ENCODE measurements at regions not wholly inside any gene's neighbourhood (a gene's known extent, or its start where the extent isn't known, plus 50 kb on each side); places are given as distances from the start of the nearest gene placed in this dataset.

DNA sequence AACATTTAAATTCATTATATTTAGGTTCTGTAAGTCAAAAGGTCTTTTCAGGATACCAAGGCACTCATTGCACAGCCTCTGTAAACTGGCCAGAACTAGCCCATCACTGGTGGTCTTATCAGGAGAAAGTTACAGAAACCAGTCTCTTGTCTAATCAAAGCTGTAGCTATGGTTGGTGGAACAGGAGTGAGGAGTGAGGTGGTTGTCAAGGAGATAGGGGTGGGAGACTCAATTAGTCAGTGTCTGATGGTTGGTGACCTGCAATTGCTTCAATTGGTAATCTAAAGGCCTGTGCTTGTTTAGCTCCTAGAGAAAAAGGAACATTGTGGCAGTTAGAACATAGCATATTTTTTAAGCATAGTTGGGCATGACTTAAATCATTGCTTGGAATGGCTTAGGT is 458.6 kb upstream of the CDH2 start:
- DNase-seq: no peak

DNA sequence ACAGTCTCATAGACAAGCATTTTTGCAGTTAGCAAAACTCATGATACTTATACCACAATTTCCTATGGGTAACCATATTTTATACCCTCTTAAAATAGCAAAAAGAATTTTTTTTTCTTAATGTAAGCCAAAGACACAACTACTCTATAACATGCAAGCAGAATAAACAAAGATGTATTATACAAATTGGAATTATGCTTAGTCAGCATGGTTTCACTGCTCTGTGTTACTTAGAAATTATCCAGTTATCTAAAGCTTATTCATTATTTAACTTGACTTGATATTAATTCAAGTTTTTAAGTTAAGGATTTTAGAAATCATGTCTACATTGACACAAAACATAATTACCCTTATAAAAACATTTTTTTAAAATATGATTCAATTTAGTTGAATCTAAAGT is 449.8 kb upstream of the CDH2 start:
- peak; percentile 12 for DNase-seq

DNA sequence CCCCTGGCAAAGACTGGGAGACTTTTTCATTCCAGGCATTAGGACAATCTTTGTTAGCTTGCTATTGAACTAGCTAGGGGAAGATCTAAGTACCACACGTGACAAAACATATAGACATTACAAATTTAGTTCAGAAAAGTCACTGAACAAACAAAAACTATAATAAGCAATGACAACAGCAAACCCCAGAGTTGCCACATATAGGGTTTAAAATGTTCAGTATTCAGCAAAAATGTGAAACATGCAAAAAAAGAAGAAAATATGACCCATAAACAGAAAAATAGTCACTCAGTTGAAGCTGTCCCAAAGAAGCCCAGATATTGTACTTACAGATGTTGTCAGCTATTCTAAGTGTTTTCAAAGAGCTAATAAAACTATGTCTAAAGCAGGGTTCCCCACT is 431.1 kb upstream of the CDH2 start:
- DNase-seq: no peak

DNA sequence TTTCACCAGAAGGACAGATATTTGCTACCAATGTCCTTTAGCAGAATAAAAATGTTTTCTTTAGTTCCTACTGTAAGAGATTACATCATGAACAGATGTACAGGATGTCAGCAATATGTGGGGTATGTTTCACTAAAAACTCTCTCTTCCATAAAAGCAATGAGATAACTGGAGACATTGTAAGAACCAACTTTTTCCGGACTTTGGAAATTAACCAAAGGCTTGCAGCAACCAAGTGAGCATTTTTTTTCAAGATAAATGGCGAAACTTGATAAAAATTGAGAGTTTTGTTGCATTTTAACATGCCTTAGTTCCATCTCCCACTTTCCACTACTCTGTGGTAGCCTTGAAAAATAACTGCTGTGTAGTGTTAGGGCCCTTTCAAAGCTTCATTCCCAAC is 429.8 kb upstream of the CDH2 start:
- DNase-seq: no peak

DNA sequence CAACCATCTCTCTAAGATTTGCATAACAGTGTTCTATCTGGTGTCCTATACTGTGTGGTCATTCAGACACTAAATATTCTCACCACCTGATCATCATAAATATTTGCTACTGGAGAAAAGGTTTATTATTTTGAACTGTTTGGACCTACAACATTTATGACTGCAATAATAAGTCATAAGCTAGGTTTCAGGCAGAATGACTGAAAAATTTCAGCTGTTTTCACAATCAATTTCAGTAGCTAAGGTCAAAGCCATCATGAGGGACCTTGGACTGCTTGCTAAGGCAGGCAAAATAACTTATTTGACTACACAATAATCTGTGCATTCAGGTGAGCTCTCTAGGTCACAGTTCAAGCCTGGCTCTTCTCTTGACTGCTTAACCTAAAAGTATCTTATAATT is 425.5 kb upstream of the CDH2 start:
- DNase-seq: no peak

DNA sequence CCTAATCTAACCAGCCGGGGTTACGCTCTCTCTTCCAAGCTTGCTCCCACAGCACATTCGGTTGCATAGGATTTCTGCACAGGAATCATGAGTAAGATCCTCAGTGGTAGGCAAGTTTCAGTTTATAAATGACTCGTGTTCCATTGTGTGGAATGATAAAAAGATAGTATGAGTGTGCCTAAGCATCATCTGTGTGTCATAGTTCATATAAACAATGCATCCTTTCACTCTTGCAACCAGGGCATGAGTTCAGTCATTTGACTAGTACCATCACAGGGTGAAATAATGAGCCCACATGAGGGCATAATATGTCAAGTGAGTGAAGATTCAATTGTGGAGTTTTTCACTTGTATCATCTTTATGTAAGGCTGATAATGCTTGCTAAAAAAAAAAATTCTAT is 417.1 kb upstream of the CDH2 start:
- DNase-seq: no peak

DNA sequence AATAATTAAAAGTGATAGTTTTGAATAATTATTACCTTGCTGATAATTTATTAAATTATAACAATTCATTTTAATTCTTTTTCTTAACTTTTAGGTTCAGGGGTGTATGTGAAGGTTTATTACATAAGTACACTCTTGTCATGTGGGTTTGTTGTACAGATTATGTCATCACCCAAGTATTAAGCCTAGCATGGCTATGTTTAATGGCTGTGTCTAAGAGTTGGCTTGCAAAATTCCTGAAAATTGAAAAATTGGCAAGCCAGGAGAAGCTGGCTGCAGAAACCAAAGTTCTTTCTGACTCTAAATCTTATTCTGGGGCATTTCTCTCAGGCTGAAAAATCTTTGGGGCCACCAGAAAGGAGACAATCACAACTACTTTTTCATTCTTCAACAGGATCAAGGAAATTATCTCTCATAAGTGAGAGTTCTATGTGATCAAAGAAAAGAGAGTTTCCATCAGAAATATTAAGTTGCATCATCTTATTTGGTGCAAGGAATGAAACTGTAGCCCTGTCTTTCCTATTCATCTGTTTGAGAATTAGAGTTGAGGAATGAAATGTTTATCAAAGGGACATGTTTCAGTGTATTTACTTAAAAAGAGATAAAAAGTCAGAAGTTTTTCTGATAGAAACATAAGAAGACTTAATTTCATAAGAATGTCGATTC is 412.1 kb upstream of the CDH2 start:
- DNase-seq: peak; percentile 21

DNA sequence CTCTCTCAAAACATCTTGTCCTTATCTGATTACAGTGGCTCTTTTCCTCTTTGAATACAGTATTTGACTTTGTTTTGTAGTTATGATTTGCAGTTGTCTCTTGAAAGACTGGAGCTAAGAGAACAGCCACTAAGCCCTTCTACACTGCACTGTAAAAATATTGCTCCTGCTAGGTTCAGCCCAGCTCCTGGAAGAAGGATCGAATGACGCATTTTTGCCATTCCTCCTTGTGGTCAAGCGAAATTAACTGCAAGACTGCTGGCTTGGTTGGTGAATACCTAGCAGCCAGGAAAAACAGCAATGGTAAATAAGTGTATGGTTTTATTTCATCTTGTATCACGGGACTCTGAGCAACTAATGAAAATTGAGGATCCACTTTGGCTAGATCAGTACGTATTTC is 407.8 kb upstream of the CDH2 start:
- DNase-seq: no peak

DNA sequence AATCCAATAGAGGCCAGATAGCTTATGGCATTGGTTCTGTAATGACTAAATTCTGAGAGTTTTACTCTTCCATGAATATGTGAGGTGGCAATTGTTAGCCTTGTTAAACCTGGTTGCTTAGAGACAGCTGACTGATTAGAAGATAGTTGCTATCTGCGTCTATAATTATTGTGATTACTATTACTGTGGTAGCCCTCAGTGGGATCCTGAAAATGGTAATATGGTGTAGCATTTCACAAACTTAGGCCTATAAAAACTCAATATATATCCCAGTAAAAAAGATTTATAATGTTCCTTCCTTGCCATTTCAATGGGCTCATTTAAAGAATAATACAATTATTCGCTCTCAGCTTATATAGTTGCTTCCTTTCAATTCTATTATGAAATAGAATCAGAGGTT is 405.8 kb upstream of the CDH2 start:
- no peak for DNase-seq

DNA sequence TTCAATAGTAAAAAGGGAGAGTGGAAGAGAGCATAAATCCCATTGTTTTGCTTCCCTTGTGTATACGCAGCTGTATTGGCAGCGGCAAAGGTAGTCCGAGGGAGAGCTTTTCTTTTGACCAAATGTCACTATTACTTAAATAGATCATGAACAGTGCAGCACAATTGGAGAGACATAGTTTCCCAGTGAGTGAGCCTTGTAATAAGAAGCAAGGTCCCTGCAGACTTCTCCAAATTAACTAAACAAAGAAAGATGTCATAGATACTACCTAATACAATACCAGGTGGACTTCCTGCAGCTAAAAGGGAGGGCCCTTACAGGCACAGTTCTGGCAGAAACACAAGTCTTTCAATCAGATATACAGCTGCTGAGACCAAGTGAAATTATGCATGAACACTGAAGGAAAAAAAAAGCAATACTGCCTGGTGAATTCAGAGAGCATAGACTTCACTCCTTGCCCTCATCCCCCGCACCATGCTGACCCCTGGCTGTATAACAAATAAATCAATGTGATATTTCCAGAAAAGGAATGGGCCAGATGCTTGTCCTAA is 404.7 kb upstream of the CDH2 start:
- no peak for DNase-seq

DNA sequence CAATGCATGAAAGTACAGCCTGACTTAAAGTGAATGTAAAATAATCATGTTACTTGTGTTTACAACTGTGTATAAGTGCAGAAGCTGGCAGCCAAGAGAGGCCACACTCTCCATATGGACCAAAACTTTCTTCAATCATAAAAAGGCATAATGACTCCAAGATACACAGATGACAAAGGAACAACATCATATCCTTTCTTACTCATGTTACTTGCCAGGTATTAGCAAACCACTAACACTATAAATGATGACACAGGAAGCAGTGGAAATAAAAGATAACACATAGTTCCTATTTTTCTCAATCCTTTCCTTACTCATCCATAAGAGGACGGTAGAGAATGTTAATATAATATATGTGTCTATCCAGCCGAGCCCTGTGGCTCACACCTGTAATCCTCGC is 400.0 kb upstream of the CDH2 start:
- DNase-seq: peak; percentile 36

DNA sequence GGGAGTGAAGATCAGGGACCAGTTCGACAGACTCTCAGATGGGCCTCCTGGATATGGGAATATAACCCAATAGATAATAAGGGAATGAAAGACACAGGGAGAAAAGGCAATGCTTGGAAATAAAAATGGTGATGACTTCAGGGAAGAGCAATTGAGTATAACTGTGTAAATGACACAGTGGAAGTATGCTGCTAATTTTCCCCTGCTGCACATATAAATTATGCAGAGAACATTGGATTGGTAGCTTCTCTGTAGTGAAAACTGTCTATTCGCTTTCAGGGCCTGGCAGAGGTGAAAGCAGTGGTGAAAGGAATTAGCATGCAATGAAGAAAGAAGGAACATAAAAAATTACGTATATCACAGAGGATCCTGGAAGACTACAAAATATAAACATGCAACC is 398.2 kb upstream of the CDH2 start:
- DNase-seq: no peak

DNA sequence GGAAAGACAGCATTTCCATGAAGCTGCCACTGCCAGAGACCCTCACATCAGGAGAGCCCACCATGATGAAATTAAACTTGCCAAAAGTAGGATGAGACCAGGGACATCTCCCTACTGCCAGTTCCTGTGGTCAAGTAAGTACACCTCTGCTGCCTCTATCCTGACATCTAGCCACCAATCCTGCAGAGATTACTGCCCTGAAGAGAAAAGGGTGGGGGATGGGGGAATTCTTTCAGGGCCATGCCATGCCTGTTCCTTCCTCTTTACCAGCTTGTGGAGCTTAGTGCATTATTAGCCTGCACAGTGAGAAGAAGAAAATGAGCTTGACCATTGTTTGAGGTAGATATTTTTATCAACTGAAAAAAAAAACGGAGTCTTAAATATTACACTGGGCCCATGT is 397.2 kb upstream of the CDH2 start:
- DNase-seq: no peak

DNA sequence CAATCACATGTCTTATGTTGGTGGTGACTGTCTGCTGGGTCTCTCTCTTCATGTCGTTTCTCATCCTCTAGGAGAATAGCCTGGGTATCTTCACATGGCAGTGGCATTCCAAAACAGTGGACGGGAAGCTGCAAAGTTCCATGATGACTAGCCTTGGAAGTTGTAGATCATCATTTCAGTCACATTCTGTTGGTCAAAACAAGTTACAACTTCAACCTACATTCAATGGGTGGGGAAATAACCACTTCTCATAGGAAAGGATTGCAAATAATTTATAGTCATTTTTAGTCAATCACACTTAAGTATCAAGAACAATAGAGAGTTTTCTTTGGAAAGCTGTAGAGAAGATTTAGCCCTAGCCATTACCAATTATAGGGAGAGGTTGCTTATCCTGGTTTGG is 395.0 kb upstream of the CDH2 start:
- no peak for DNase-seq

DNA sequence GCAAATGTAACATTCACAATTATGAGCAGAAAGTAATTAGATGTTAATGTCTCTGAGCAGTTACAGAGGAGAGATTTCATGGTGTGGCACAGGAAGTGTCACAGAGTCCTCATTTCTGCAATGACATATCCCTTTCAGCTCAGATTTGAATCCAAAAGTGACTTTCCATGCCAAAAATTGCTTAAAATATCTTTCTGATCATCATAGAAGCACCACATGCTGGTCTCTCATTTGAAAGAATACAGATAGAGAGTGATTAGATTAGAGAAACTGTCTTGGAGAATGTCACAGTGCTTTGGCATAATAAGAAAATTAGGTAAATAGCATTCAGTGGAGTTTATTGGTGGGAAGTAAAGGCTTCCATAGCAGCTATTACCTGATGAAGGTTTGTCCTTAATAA is 383.4 kb upstream of the CDH2 start:
- no peak for DNase-seq

DNA sequence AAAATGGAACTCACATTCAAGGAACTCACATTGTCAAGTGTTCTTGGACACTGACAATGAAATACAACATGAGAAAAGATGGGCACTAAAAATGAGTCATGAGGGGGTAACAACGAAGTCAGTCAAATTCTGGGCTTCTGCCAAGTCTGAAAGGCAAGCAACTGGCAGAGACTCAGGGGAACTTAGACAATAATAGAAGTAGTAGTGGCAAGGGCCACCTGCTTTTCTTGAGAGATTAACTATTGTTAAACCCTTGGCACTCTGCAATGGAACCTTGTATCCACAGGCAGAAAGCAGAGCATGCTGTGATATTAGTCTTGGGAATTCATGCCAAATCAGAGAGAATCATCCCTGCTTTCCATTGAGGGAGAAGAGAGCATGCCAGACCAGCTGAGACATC is 382.6 kb upstream of the CDH2 start:
- no peak for DNase-seq

DNA sequence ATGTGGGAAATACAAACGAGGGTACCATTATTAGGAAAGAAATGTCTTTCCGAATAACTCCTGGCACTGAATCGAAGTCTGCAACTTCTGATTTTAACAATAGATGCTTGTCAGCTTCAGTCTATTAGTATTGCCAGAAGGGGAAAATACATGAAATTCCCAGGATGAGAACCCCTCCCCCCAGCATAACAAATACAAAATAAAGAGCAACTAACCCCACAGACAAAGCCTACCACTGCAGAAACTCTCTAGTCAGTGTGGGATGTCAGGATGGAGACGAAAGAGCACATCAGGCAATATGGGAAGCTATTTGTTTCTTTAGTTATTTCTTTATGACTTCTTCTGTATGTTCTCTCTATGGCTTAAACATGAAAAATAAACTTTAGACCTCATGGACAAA is 365.0 kb upstream of the CDH2 start:
- no peak for DNase-seq

DNA sequence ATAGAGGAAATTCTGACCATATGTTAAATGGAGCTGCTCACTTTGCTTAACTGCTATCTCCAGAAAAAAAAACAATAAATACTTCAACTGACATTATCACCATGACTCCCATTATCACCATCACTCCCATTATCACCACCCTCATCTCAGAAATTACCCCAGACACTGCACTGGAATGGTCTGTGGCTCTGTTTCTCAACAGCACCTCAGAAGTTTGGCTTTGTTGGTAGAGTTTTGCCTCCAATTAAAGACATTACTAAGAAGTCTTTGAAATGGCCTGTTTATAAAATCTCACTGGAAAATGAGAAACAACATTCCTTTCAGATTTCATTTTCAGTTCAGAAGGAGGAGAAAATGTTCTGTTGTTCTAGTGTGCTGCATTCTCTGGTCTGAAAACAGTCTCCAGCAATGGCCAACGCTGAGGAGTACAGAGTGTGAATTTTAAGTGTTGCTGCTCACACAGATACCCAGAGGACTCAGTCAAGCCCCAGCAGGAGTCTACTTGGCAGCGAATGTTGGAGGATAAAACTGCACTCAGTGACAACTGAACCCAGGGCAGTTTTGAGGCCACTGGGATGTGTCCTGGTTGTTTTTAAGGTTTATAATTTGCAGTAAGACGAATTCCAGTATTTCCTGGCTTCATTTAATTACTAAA is 364.5 kb upstream of the CDH2 start:
- no peak for DNase-seq

DNA sequence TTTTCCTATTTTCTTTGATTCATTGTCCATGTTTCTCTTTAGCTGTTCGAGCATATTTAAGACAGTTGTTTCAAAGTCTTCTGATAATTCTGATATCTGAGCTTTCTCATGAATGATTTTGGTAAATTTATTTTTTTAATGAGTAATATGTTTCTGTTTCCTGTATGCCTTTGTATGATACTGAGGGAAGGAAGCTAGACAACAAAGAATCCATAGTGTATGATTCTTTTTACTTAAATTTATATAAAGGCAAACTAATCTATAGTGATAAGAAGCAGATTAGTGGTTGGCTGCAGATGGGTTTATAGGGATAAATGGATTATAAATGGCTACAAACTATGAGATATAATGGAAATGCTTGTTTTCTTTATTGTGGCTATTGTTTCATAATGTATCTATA is 352.7 kb upstream of the CDH2 start:
- DNase-seq: no peak

DNA sequence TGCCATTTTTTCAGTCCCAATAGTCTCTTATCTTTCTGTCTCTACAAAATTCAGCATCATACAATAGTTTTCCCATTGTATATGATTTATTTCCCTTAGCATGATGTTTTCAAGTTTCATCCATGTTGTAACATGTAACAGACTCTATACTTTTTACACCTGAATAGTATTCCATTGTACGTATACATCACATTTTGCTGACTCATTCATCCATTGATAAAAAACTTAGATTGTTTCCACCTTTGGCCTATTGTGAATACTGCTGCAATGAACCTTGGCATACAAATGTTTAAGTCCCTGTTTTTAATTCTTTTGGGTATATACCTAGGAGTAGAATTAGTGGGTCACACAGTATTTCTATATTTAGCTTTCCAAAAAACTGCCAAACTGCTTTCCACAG is 349.3 kb upstream of the CDH2 start:
- DNase-seq: no peak

DNA sequence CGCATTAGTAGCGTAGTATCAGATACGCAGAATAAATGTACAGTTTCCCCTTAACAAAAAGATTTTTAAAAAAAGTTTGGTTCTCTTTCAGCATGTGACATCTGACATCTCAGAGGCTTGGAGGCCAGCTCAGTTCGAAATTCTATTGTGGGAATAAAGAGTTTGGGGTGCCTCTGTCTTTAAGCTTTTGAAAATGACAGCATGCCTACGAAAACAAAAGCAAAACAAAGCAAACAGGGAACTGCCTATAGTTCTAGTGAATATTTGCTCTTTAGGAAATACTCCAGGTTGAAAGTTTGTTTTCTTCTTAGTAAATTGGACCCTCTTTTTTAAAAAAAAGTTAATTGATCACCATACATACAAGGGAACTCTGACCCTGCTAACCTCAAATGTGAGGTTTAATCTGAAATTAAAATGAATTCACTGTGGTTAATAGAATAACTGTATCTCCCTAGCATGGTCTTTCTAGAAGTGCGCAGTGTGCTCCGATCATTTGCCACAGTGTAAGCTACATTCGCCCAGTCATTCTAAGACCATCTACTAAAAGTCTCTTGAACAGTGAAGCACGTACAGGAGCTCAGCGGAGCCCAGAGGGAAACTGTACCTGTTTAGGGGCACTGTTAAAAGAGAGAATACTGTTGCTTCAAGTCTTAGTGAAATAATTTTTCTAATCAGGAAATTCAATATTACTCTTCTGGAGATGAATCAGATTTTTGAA is 347.0 kb upstream of the CDH2 start:
- DNase-seq: no peak

DNA sequence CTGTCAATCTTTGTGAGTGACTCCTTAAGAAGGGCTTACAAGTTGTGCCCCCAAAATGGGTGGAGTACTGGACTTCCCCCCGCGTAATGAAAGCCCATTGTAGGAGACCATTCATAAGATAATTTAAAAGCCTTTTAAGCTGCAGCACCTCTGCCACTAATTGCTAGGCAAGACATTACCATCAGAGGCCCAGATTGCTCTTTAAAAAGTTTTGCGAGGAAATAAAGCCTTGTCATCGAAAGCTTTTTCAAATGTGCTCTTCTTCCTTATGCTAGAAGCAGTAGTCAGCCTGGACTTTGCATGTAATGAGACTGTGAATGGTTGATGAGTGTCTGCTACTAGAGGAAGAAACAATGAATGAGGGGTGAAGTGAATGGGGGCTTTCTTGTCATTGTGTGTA is 345.3 kb upstream of the CDH2 start:
- DNase-seq: no peak

DNA sequence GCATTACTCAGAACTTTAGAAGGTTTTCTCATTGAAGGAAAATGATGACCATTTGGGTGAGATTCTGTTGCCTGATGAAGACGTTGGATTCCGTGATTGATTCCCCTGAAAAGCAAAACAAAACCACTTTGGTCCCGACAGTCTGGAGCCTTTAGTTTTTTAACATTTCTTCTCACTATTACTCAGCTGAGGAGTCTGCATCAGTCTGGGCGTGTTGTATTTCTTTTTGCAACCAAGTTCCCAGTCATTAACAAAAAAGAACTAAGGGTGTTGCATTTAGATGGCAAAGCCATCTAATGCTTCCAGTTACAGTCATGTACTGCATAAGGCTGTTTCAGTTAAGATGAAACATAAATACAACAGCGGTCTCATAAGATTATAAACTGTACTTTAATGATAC is 343.1 kb upstream of the CDH2 start:
- no peak for DNase-seq

DNA sequence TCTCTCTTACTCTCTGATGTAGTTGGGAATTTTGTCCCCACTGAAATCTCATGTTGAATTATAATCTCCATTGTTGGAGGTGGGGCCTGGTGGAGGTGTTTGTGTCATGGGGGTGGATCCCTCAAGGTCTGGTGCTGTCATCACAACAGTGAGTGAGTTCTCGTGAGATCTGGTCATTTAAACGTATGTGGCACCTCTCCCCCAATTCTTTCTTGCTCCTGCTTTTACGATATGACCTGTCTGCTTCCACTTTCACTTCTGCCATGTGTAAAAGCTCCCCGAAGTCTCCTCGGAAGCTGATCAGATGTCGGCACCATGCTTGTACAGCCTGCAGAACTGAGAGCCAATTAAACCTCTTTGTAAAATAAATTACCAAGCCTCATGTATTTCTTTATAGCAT is 337.8 kb upstream of the CDH2 start:
- no peak for DNase-seq

All from OCI-M1 (cell line).